ENCODE measurements at regions not wholly inside any gene's neighbourhood (a gene's known extent, or its start where the extent isn't known, plus 50 kb on each side); places are given as distances from the start of the nearest gene placed in this dataset.

DNA sequence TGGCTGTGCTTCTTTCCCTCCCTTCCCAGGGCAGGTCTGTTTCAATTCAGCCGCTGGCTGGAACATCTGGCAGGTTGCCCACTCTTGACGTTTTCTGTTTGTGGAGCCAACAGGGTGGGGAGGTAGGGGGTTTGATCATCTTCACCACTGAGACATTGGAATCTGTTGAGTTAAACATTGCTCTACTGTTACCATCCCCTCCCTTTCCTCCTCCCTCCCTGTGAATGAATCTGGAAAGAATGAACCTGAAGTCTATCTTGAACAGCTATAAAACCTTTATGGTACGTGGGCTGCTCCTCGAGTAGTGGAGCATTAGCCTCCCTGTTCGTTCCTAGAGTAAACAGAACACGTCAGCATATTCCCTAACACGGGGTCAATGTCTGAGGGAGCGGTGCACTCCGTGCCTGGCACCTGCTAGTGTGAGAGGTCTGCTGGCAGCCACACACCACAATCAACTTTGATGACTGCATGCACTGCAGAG lies 249.9 kb upstream of the RBBP8 start:
- TF ChIP-seq, protein P1, sequence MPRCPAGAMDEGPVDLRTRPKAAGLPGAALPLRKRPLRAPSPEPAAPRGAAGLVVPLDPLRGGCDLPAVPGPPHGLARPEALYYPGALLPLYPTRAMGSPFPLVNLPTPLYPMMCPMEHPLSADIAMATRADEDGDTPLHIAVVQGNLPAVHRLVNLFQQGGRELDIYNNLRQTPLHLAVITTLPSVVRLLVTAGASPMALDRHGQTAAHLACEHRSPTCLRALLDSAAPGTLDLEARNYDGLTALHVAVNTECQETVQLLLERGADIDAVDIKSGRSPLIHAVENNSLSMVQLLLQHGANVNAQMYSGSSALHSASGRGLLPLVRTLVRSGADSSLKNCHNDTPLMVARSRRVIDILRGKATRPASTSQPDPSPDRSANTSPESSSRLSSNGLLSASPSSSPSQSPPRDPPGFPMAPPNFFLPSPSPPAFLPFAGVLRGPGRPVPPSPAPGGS (IDR thresholded peaks at IDR 0.05; ENCODE audit: borderline replicate concordance, insufficient read depth, low read depth, low read length, poor library complexity, severe bottlenecking), result no peak
- TF ChIP-seq, protein P2, sequence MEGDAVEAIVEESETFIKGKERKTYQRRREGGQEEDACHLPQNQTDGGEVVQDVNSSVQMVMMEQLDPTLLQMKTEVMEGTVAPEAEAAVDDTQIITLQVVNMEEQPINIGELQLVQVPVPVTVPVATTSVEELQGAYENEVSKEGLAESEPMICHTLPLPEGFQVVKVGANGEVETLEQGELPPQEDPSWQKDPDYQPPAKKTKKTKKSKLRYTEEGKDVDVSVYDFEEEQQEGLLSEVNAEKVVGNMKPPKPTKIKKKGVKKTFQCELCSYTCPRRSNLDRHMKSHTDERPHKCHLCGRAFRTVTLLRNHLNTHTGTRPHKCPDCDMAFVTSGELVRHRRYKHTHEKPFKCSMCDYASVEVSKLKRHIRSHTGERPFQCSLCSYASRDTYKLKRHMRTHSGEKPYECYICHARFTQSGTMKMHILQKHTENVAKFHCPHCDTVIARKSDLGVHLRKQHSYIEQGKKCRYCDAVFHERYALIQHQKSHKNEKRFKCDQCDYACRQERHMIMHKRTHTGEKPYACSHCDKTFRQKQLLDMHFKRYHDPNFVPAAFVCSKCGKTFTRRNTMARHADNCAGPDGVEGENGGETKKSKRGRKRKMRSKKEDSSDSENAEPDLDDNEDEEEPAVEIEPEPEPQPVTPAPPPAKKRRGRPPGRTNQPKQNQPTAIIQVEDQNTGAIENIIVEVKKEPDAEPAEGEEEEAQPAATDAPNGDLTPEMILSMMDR (IDR thresholded peaks at IDR 0.05 in 2 of 3, conservative IDR thresholded peaks at IDR 0.05 in 1 of 3; ENCODE audit: control insufficient read depth in 2 of 3, extremely low read depth in 1 of 3, insufficient read depth in 1 of 3, low read depth in 3 of 3, low read length in 3 of 3), result no peak
- TF ChIP-seq KLF5 (IDR thresholded peaks at IDR 0.05; ENCODE audit: partially characterized antibody) (no peak), ZZZ3 (IDR thresholded peaks at IDR 0.05; ENCODE audit: control insufficient read depth, insufficient read length, low read depth) (no peak), SMC3 (IDR thresholded peaks at IDR 0.05; ENCODE audit: borderline replicate concordance, low read length) (no peak), EGR1 (IDR thresholded peaks at IDR 0.05; ENCODE audit: borderline replicate concordance in 1 of 2, low read depth in 2 of 2, low read length in 2 of 2) (no peak), FOS (IDR thresholded peaks at IDR 0.05; ENCODE audit: borderline replicate concordance, extremely low read depth, insufficient read length) (no peak)

Data from GM12878 (cell line).